HepG2 (cell line): ENCODE measurements at regions not wholly inside any gene's neighbourhood (a gene's known extent, or its start where the extent isn't known, plus 50 kb on each side); places are given as distances from the start of the nearest gene placed in this dataset.

Experiments
- CTCF ChIP-seq: sonication (generic); formaldehyde crosslinking; IDR thresholded peaks from 2 replicates; pipeline ENCODE4 v1.5.0; 2020; ENCODE audit warnings: mild to moderate bottlenecking, missing genetic modification reagents, moderate library complexity
- EHMT2 ChIP-seq: fragments of 200-600 bp; sonication (generic); IDR thresholded peaks from 2 replicates; pipeline ENCODE4 v1.7.0; 2017; ENCODE audit warnings: antibody characterized with exemption, low read depth, low read length, borderline replicate concordance
- GATA4 ChIP-seq: sonication (generic); IDR thresholded peaks from 2 replicates; pipeline ENCODE4 v1.6.1; 2016; ENCODE audit warnings: antibody characterized with exemption, low read depth, borderline replicate concordance
- JUNB ChIP-seq: sonication (generic); formaldehyde crosslinking; IDR thresholded peaks from 2 replicates; pipeline ENCODE4 v1.8.0; 2022; ENCODE audit warnings: missing genetic modification reagents, mild to moderate bottlenecking, borderline replicate concordance
- RFX1 ChIP-seq: fragments of 450-650 bp; IDR thresholded peaks from 2 replicates; pipeline ENCODE4 v1.6.1; 2017
- USF2 ChIP-seq, 2 experiments: sonication (generic) in 1 of 2; formaldehyde crosslinking in 1 of 2; IDR thresholded peaks; 2 replicates each; pipeline versions ENCODE4 v1.5.1 to v1.6.1; 2011 to 2020; ENCODE audit warnings: borderline replicate concordance in 1 of 2, low read depth in 1 of 2, low read length in 1 of 2, mild to moderate bottlenecking in 1 of 2, missing genetic modification reagents in 1 of 2, moderate library complexity in 1 of 2
- ZBTB10 ChIP-seq: sonication (generic); formaldehyde crosslinking; IDR thresholded peaks from 2 replicates; pipeline ENCODE4 v1.4.0; 2020; ENCODE audit warnings: missing genetic modification reagents, borderline replicate concordance
- ZSCAN20 ChIP-seq: sonication (generic); formaldehyde crosslinking; IDR thresholded peaks from 2 replicates; pipeline ENCODE4 v1.4.0; 2020; ENCODE audit warnings: missing genetic modification reagents, mild to moderate bottlenecking, borderline replicate concordance
- TF ChIP-seq, protein P1 (sequence below): sonication (generic); formaldehyde crosslinking; IDR thresholded peaks from 2 replicates; pipeline ENCODE4 v1.4.0; 2020; ENCODE audit warnings: missing genetic modification reagents

- TF ChIP-seq GATA4 (no peak), JUNB (no peak), CTCF (CRISPR knock-in tag) (no peak), ZSCAN20 (no peak), USF2 (IDR thresholded peaks at IDR 0.05; ENCODE audit: low read depth, low read length) (no peak), USF2 (CRISPR knock-in tag; IDR thresholded peaks at IDR 0.05; ENCODE audit: borderline replicate concordance) (no peak), ZBTB10 (no peak), RFX1 (no peak), EHMT2 (no peak)
- TF ChIP-seq, protein P1, sequence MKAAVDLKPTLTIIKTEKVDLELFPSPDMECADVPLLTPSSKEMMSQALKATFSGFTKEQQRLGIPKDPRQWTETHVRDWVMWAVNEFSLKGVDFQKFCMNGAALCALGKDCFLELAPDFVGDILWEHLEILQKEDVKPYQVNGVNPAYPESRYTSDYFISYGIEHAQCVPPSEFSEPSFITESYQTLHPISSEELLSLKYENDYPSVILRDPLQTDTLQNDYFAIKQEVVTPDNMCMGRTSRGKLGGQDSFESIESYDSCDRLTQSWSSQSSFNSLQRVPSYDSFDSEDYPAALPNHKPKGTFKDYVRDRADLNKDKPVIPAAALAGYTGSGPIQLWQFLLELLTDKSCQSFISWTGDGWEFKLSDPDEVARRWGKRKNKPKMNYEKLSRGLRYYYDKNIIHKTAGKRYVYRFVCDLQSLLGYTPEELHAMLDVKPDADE (CRISPR knock-in tag): no peak
Observed at GRCh38 chr7:41476460-41476803, 226.5 kb downstream of the INHBA start.
